HEK293 (cell line): ENCODE measurements at regions not wholly inside any gene's neighbourhood (a gene's known extent, or its start where the extent isn't known, plus 50 kb on each side); places are given as distances from the start of the nearest gene placed in this dataset.
A peak's percentile ranks its signal among the peaks of the same experiment; 100 is the strongest.

ENCODE experiments used
- CTCF ChIA-PET: fragments of 350-600 bp; formaldehyde crosslinking; extraction: SDS; loops from one replicate; lab custom pipeline; 2021; ENCODE audit warnings: antibody characterized with exemption; lab: Yijun Ruan, JAX
- POLR2A ChIA-PET: fragments of 300-600 bp; formaldehyde crosslinking; extraction: SDS; loops from one replicate; lab custom pipeline; 2020; ENCODE audit warnings: antibody characterized with exemption, inconsistent platforms; lab: Yijun Ruan, JAX
- H3K27ac ChIP-seq: fragments of 200-500 bp; sonication (Bioruptor generic); 2 replicates; pipeline ENCODE4 v1.5.1; 2014; ENCODE audit warnings: low read depth, low read length, control low read depth, inconsistent platforms; ENCODE audit errors: extremely low read depth
- H3K36me3 ChIP-seq, 2 experiments: fragments of 200-500 bp in 1 of 2; sonication (Bioruptor generic) in 1 of 2; 1 replicate in 1 of 2; 2 replicates in 1 of 2; pipeline ENCODE4 v1.5.1; 2014 to 2017; ENCODE audit warnings: inconsistent platforms in 2 of 2, low read length in 2 of 2; ENCODE audit not compliant: control insufficient read depth in 2 of 2, insufficient read depth in 1 of 2
- H3K4me1 ChIP-seq: fragments of 200-500 bp; sonication (Bioruptor generic); 2 replicates; pipeline ENCODE4 v1.5.1; 2014; ENCODE audit warnings: mild to moderate bottlenecking, low read length, inconsistent platforms; ENCODE audit not compliant: control insufficient read depth, insufficient read depth
- H3K4me3 ChIP-seq: 2 replicates; pipeline ENCODE4 v1.5.1; 2011; ENCODE audit warnings: low read depth, mild to moderate bottlenecking, control low read depth, low read length, moderate library complexity
- H3K9me3 ChIP-seq: fragments of 200-500 bp; sonication (Bioruptor generic); 2 replicates; pipeline ENCODE4 v1.5.1; 2014; ENCODE audit warnings: low read depth, low read length, inconsistent platforms; ENCODE audit not compliant: control insufficient read depth, insufficient read depth
- GLIS1 ChIP-seq: fragments of 450-650 bp; formaldehyde crosslinking; IDR thresholded peaks from 2 replicates; pipeline ENCODE4 v1.5.1; 2016; ENCODE audit warnings: missing biosample characterization, missing genetic modification characterization
- KLF8 ChIP-seq: fragments of 450-650 bp; formaldehyde crosslinking; IDR thresholded peaks from 2 replicates; pipeline ENCODE4 v1.5.1; 2016; ENCODE audit warnings: missing biosample characterization, missing genetic modification characterization
- MYNN ChIP-seq: fragments of 450-650 bp; formaldehyde crosslinking; IDR thresholded peaks from 2 replicates; pipeline ENCODE4 v1.5.1; 2016; ENCODE audit warnings: missing biosample characterization, missing genetic modification characterization, borderline replicate concordance
- SCRT2 ChIP-seq: fragments of 450-650 bp; formaldehyde crosslinking; IDR thresholded peaks from 2 replicates; pipeline ENCODE4 v1.5.1; 2016; ENCODE audit warnings: missing biosample characterization, missing genetic modification characterization
- SETDB1 ChIP-seq: IDR thresholded peaks from one replicate; pipeline ENCODE4 v1.6.1; 2017; ENCODE audit warnings: mild to moderate bottlenecking, low read length, moderate library complexity, mixed read lengths; ENCODE audit not compliant: insufficient read length
- SP3 ChIP-seq: fragments of 450-650 bp; formaldehyde crosslinking; IDR thresholded peaks from 2 replicates; pipeline ENCODE4 v1.5.1; 2016; ENCODE audit warnings: missing biosample characterization, missing genetic modification characterization
- YY1 ChIP-seq: fragments of 450-650 bp; formaldehyde crosslinking; IDR thresholded peaks from 2 replicates; pipeline ENCODE4 v1.5.1; 2018; ENCODE audit warnings: missing biosample characterization, missing genetic modification characterization
- ZBTB1 ChIP-seq: fragments of 450-650 bp; formaldehyde crosslinking; IDR thresholded peaks from 2 replicates; pipeline ENCODE4 v1.5.1; 2016; ENCODE audit warnings: missing biosample characterization, missing genetic modification characterization
- ZNF10 ChIP-seq: fragments of 450-650 bp; formaldehyde crosslinking; IDR thresholded peaks from 2 replicates; pipeline ENCODE4 v1.5.1; 2017; ENCODE audit warnings: missing biosample characterization, missing genetic modification characterization
- ZNF174 ChIP-seq: fragments of 450-650 bp; formaldehyde crosslinking; IDR thresholded peaks from 2 replicates; pipeline ENCODE4 v1.5.0; 2017; ENCODE audit warnings: missing biosample characterization, mild to moderate bottlenecking, missing genetic modification characterization
- ZNF239 ChIP-seq: fragments of 450-650 bp; formaldehyde crosslinking; IDR thresholded peaks from 2 replicates; pipeline ENCODE4 v1.5.1; 2016; ENCODE audit warnings: missing biosample characterization, missing genetic modification characterization
- ZNF324 ChIP-seq: fragments of 450-650 bp; formaldehyde crosslinking; IDR thresholded peaks from 2 replicates; pipeline ENCODE4 v1.5.1; 2016; ENCODE audit warnings: missing biosample characterization, missing genetic modification characterization
- ZNF350 ChIP-seq: fragments of 450-650 bp; formaldehyde crosslinking; IDR thresholded peaks from 2 replicates; pipeline ENCODE4 v1.5.0; 2017; ENCODE audit warnings: missing biosample characterization, mild to moderate bottlenecking, missing genetic modification characterization
- ZNF37A ChIP-seq: fragments of 450-650 bp; IDR thresholded peaks from 2 replicates; pipeline ENCODE4 v1.5.1; 2018; ENCODE audit warnings: missing biosample characterization, missing genetic modification characterization
- ZNF391 ChIP-seq: fragments of 450-650 bp; formaldehyde crosslinking; IDR thresholded peaks from 2 replicates; pipeline ENCODE4 v1.5.1; 2016; ENCODE audit warnings: low read depth, missing biosample characterization, missing genetic modification characterization, borderline replicate concordance
- ZNF48 ChIP-seq: fragments of 450-650 bp; formaldehyde crosslinking; IDR thresholded peaks from 2 replicates; pipeline ENCODE4 v1.5.1; 2016; ENCODE audit warnings: missing biosample characterization, missing genetic modification characterization
- ZNF544 ChIP-seq: fragments of 450-650 bp; formaldehyde crosslinking; IDR thresholded peaks from 2 replicates; pipeline ENCODE4 v1.5.0; 2017; ENCODE audit warnings: missing biosample characterization, missing genetic modification characterization
- ZNF560 ChIP-seq: fragments of 450-650 bp; formaldehyde crosslinking; IDR thresholded peaks from 2 replicates; pipeline ENCODE4 v1.5.1; 2017; ENCODE audit warnings: missing biosample characterization, missing genetic modification characterization, borderline replicate concordance
- ZNF623 ChIP-seq: fragments of 450-650 bp; formaldehyde crosslinking; IDR thresholded peaks from 2 replicates; pipeline ENCODE4 v1.5.1; 2016; ENCODE audit warnings: missing biosample characterization, missing genetic modification characterization
- ZNF654 ChIP-seq: fragments of 450-650 bp; formaldehyde crosslinking; IDR thresholded peaks from 2 replicates; pipeline ENCODE4 v1.5.1; 2016; ENCODE audit warnings: low read depth, missing biosample characterization, missing genetic modification characterization
- ZNF658 ChIP-seq: fragments of 450-650 bp; formaldehyde crosslinking; IDR thresholded peaks from 2 replicates; pipeline ENCODE4; 2016; ENCODE audit warnings: missing biosample characterization, missing genetic modification characterization
- TF ChIP-seq, protein P1 (sequence below): fragments of 450-650 bp; formaldehyde crosslinking; IDR thresholded peaks from 2 replicates; pipeline ENCODE4 v1.5.1; 2016; ENCODE audit warnings: missing biosample characterization, missing genetic modification characterization, low read depth
- TF ChIP-seq, protein P2 (sequence below): fragments of 450-650 bp; formaldehyde crosslinking; optimal IDR thresholded peaks from 2 replicates; pipeline ENCODE3; 2016; ENCODE audit warnings: missing biosample characterization, mild to moderate bottlenecking, missing genetic modification characterization
- TF ChIP-seq, protein P3 (sequence below): fragments of 450-650 bp; formaldehyde crosslinking; IDR thresholded peaks from 2 replicates; pipeline ENCODE4 v1.5.1; 2016; ENCODE audit warnings: missing biosample characterization, missing genetic modification characterization, borderline replicate concordance
- TF ChIP-seq, protein P4 (sequence below): fragments of 450-650 bp; IDR thresholded peaks from 2 replicates; pipeline ENCODE4 v1.5.1; 2018; ENCODE audit warnings: missing biosample characterization, missing genetic modification characterization

DNA sequence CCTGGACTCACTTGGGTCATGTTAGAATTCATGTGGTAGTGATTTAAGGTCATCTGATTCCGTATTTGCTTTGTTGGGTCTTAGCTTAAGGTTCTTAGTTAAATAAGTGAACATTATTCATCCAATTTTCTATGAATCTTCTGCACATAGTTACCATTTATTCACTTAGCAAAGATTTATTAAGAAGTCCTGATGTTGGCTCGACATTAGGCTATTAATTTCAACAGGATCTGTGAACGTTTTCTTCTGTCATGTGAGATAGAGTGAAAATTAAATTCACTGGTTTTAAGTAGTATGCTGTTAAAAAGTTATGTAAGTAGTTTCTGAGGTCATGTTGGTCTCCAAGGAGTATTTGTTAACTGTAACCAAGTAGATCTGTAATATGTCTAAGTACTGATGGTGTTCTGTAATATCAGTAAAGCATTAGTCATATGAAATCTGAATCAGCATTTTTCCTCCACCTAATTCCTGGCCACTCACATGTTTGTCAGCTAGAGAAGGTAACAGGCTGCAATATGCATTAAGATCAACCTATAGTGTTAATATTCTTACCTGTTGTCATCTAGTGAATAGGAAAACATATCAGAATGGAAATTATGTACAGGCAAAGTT, 155.6 kb downstream of the PCDH7 start:
- Histone ChIP-seq H3K9me3 (no peaks in the 10 kb centered on the region), H3K27ac (no peak overlapping the region), H3K4me3 (no peak overlapping the region), H3K4me1 (peaks cover 1% of the 10 kb centered on the region), H3K36me3 (no peaks in the 10 kb centered on the region)
- CTCF ChIA-PET, result no interaction called here
- POLR2A ChIA-PET, result no interaction called here
- TF ChIP-seq SETDB1 (no peak), ZBTB1 (tag by site-specific recombination) (no peak), ZNF391 (no peak), ZNF350 (tag by site-specific recombination) (no peak), ZNF658 (tag by site-specific recombination) (no peak)

DNA sequence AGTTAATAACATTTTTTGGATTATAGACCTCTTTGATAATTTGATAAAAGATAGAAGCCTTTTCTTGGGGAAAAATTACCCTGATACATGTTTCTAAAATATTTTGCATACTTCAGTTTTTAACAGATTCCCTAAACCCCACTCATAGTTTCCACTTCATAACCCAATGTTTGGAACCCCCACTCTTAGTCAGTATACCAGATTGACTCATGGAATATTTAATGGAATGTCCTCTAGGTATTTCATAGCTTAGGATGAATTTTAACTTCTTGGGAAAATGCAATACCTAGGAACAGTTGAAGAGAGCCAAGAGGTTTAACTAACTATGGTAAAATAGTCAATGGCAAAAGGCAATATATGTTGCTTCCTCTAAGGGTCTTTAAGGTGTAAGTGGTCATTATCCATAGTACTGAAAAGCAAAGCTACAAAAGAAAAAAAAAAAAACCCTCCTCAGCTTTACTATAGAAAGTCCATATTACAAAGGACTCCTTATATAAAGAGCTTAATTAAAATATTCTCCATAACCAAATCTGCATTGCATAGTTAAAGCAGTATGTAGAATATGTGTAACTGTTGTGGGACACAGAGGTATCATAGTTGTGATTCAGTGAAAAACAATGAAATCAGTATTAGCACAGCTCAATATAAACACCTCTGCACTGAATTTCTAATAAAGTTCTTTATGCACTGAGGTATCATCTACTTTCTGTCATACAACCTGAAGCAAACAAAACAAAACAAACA, 159.9 kb downstream of the PCDH7 start:
- H3K4me3 ChIP-seq, result no peak overlapping the region
- CTCF ChIA-PET, result no interaction called here
- TF ChIP-seq ZNF174 (no peak), ZNF48 (tag by site-specific recombination) (no peak), ZNF10 (tag by site-specific recombination) (no peak), ZNF324 (tag by site-specific recombination) (no peak), YY1 (tag by site-specific recombination) (no peak), GLIS1 (tag by site-specific recombination) (no peak), ZNF560 (tag by site-specific recombination) (no peak)
- TF ChIP-seq, protein P1, sequence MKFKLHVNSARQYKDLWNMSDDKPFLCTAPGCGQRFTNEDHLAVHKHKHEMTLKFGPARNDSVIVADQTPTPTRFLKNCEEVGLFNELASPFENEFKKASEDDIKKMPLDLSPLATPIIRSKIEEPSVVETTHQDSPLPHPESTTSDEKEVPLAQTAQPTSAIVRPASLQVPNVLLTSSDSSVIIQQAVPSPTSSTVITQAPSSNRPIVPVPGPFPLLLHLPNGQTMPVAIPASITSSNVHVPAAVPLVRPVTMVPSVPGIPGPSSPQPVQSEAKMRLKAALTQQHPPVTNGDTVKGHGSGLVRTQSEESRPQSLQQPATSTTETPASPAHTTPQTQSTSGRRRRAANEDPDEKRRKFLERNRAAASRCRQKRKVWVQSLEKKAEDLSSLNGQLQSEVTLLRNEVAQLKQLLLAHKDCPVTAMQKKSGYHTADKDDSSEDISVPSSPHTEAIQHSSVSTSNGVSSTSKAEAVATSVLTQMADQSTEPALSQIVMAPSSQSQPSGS (tag by site-specific recombination), result no peak
- TF ChIP-seq, all 188 proteins: peak for 0
- peaks cover 2% of the 10 kb centered on the region; the same call in 1 of the 2 replicates for H3K4me1 ChIP-seq
- POLR2A ChIA-PET, result no interaction called here
- no peaks in the 10 kb centered on the region for H3K9me3 ChIP-seq
- no peak overlapping the region for H3K27ac ChIP-seq
- no peaks in the 10 kb centered on the region for H3K36me3 ChIP-seq

DNA sequence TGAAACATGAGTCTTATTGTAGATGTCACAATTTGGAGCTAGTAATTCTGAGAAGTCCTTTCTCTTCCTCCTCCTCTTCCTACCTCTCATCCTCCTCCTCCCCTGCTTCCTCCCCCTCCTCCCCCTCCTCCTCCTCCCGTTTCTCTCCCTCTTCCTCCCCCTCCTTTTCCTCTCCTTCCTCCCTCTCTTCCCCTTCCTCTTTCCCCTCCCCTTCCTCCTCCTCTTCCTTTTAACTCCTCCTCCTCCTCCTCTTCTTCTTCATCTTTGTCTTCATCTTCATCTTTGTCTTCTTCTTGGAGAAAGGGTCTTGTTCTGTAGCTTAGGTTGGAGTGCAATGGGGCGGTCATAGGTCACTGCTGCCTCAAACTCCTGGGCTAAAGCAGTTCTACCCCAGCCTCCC, 161.8 kb downstream of the PCDH7 start:
- CTCF ChIA-PET, result no interaction called here
- Histone ChIP-seq H3K27ac (no peak overlapping the region), H3K4me3 (no peak overlapping the region), H3K9me3 (no peaks in the 10 kb centered on the region), H3K36me3 (no peaks in the 10 kb centered on the region), H3K4me1 (peaks cover 2% of the 10 kb centered on the region; the same call in 1 of the 2 replicates)
- POLR2A ChIA-PET, result no interaction called here
- TF ChIP-seq ZNF37A (tag by site-specific recombination) (no peak), SP3 (tag by site-specific recombination) (0 out of 2 replicates have a peak, but pooled peaks have one; percentile 14), ZNF544 (tag by site-specific recombination) (no peak), ZNF623 (tag by site-specific recombination) (no peak), KLF8 (tag by site-specific recombination) (no peak), ZNF654 (tag by site-specific recombination) (no peak), SCRT2 (tag by site-specific recombination) (no peak), ZNF239 (tag by site-specific recombination) (no peak), ZNF174 (no peak), MYNN (tag by site-specific recombination) (no peak)
- TF ChIP-seq, protein P2, sequence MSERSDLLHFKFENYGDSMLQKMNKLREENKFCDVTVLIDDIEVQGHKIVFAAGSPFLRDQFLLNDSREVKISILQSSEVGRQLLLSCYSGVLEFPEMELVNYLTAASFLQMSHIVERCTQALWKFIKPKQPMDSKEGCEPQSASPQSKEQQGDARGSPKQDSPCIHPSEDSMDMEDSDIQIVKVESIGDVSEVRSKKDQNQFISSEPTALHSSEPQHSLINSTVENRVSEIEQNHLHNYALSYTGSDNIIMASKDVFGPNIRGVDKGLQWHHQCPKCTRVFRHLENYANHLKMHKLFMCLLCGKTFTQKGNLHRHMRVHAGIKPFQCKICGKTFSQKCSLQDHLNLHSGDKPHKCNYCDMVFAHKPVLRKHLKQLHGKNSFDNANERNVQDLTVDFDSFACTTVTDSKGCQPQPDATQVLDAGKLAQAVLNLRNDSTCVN (tag by site-specific recombination), result no peak
- TF ChIP-seq, protein P3, sequence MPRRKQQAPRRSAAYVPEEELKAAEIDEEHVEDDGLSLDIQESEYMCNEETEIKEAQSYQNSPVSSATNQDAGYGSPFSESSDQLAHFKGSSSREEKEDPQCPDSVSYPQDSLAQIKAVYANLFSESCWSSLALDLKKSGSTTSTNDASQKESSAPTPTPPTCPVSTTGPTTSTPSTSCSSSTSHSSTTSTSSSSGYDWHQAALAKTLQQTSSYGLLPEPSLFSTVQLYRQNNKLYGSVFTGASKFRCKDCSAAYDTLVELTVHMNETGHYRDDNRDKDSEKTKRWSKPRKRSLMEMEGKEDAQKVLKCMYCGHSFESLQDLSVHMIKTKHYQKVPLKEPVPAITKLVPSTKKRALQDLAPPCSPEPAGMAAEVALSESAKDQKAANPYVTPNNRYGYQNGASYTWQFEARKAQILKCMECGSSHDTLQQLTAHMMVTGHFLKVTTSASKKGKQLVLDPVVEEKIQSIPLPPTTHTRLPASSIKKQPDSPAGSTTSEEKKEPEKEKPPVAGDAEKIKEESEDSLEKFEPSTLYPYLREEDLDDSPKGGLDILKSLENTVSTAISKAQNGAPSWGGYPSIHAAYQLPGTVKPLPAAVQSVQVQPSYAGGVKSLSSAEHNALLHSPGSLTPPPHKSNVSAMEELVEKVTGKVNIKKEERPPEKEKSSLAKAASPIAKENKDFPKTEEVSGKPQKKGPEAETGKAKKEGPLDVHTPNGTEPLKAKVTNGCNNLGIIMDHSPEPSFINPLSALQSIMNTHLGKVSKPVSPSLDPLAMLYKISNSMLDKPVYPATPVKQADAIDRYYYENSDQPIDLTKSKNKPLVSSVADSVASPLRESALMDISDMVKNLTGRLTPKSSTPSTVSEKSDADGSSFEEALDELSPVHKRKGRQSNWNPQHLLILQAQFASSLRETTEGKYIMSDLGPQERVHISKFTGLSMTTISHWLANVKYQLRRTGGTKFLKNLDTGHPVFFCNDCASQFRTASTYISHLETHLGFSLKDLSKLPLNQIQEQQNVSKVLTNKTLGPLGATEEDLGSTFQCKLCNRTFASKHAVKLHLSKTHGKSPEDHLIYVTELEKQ (tag by site-specific recombination), result no peak
- TF ChIP-seq, protein P4, sequence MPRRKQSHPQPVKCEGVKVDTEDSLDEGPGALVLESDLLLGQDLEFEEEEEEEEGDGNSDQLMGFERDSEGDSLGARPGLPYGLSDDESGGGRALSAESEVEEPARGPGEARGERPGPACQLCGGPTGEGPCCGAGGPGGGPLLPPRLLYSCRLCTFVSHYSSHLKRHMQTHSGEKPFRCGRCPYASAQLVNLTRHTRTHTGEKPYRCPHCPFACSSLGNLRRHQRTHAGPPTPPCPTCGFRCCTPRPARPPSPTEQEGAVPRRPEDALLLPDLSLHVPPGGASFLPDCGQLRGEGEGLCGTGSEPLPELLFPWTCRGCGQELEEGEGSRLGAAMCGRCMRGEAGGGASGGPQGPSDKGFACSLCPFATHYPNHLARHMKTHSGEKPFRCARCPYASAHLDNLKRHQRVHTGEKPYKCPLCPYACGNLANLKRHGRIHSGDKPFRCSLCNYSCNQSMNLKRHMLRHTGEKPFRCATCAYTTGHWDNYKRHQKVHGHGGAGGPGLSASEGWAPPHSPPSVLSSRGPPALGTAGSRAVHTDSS (tag by site-specific recombination), result peak; percentile 91
